Prostate gland (tissue), 2 donors: ENCODE measurements at regions not wholly inside any gene's neighbourhood (a gene's known extent, or its start where the extent isn't known, plus 50 kb on each side); places are given as distances from the start of the nearest gene placed in this dataset.
"Not testable (repeated sequence)": the region's sequence is repeated elsewhere in the genome, so short reads cannot be mapped to it uniquely, and the experiment has no call there.

Experiments used
- POLR2A ChIP-seq: fragments of 450-650 bp; IDR thresholded peaks from one replicate; pipeline ENCODE4 v1.6.1; 2016; ENCODE audit warnings: antibody characterized with exemption, mild to moderate bottlenecking
- POLR2AphosphoS5 ChIP-seq: sonication (generic); formaldehyde crosslinking; IDR thresholded peaks from one replicate; pipeline ENCODE4 v1.6.1; 2017; ENCODE audit warnings: antibody characterized with exemption
- TF ChIP-seq, protein P1 (sequence below), 4 experiments: fragments of 200-600 bp in 2 of 4; fragments of 450-650 bp in 2 of 4; sonication (generic) in 2 of 4; IDR thresholded peaks; 1 replicate in 3 of 4; 2 replicates in 1 of 4; pipeline ENCODE4 v1.5.1; 2016 to 2019; ENCODE audit warnings: antibody characterized with exemption in 4 of 4, mild to moderate bottlenecking in 2 of 4, moderate library complexity in 2 of 4

DNA sequence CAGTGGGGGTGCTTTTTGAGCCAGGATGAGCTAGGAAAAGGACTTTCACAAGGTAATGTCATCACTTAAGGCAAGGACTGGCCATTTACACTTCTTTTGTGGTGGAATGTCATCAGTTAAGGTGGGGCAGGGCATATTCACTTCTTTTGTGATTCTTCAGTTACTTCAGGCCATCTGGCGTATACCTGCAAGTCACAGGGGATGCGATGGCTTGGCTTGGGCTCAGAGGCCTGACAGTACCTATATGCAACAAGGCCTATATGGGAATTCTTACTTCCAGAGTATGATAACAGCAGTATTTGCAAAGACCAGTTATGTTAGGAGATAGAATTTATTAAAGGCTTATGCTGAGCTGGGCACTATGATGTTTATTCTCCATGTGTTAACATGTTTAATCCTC lies 731.9 kb upstream of the MBL2 start:
- TF ChIP-seq, protein P1, sequence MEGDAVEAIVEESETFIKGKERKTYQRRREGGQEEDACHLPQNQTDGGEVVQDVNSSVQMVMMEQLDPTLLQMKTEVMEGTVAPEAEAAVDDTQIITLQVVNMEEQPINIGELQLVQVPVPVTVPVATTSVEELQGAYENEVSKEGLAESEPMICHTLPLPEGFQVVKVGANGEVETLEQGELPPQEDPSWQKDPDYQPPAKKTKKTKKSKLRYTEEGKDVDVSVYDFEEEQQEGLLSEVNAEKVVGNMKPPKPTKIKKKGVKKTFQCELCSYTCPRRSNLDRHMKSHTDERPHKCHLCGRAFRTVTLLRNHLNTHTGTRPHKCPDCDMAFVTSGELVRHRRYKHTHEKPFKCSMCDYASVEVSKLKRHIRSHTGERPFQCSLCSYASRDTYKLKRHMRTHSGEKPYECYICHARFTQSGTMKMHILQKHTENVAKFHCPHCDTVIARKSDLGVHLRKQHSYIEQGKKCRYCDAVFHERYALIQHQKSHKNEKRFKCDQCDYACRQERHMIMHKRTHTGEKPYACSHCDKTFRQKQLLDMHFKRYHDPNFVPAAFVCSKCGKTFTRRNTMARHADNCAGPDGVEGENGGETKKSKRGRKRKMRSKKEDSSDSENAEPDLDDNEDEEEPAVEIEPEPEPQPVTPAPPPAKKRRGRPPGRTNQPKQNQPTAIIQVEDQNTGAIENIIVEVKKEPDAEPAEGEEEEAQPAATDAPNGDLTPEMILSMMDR (IDR thresholded peaks at IDR 0.05) = not testable (repeated sequence)
- not testable (repeated sequence) for TF ChIP-seq POLR2A, POLR2AphosphoS5
